ENCODE measurements at regions not wholly inside any gene's neighbourhood (a gene's known extent, or its start where the extent isn't known, plus 50 kb on each side); places are given as distances from the start of the nearest gene placed in this dataset.
"Not testable (repeated sequence)": the region's sequence is repeated elsewhere in the genome, so short reads cannot be mapped to it uniquely, and the experiment has no call there.

DNA sequence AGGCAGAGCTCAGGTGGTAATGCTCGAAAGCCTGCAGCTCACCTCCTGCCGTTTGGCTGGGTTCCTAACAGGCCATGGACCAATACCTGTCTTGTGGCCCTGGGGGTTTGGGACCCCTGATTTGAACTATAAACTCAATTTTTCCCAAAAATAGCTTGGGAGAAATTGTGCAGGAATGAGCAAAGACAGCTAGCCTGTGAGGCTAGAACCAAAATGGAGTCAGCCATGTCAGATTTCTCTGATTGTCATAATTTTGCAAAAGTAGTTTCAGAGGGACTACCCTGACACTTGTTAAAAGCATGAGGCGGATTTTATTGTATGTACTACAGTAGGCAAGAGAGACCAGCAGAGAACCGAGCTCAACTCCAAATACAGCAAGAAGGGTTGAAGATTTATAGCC lies 91.8 kb downstream of the PPIAL4G start:
- H3K9me3 ChIP-seq (ENCODE audit: control extremely low read depth in 1 of 5, control insufficient read depth in 4 of 5, insufficient read depth in 2 of 5, low read depth in 1 of 5, low read length in 4 of 5); POLR2A ChIA-PET; H3K27me3 ChIP-seq (replicated peaks in 2 of 5; ENCODE audit: control insufficient read depth in 4 of 5, insufficient read depth in 5 of 5, low read length in 4 of 5); CTCF ChIA-PET; H3K4me3 ChIP-seq (ENCODE audit: control insufficient read depth in 1 of 7, extremely low read depth in 1 of 7, insufficient read depth in 4 of 7, low read depth in 2 of 7, low read length in 6 of 7); DNase-seq; H3K36me3 ChIP-seq (ENCODE audit: control insufficient read depth in 4 of 4, insufficient read depth in 4 of 4, low read length in 3 of 4); H3K27ac ChIP-seq (ENCODE audit: insufficient read depth in 1 of 2, low read depth in 1 of 2, low read length in 2 of 2, poor library complexity in 1 of 2, severe bottlenecking in 2 of 2): not testable (repeated sequence)
- H3K4me1 ChIP-seq (ENCODE audit: control extremely low read depth in 1 of 4, control insufficient read depth in 4 of 4, insufficient read depth in 4 of 4, low read length in 3 of 4), result peaks cover 0 to 12% (median 3%) of the 10 kb centered on the region in 4 experiments
- WGBS (ENCODE audit: insufficient coverage), result 85% methylated on average over 4 of the region's 4 CpGs

DNA sequence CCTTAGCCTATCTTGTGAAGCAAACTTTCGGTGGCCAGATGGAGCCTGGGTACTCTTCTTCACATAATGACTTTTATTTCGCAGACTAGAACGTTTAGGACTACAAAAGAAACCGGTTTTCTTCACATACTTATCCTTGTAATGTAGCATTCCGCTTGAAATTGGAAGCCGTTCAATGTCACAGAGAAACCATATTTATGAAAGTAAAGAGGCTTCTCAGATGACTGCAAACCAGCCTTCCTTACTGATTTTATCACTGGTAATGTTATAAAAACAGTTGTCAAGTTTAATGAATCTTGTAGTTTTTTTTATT lies 94.1 kb downstream of the PPIAL4G start:
- DNase-seq, result no peak
- H3K4me3 ChIP-seq (ENCODE audit: control insufficient read depth in 1 of 7, extremely low read depth in 1 of 7, insufficient read depth in 4 of 7, low read depth in 2 of 7, low read length in 6 of 7), result peak overlapping the region in 5 of 7 experiments; percentile 32 to 81 (median 69)
- H3K27me3 ChIP-seq (replicated peaks in 2 of 5; ENCODE audit: control insufficient read depth in 4 of 5, insufficient read depth in 5 of 5, low read length in 4 of 5), result no peaks in the 10 kb centered on the region
- ChIA-PET CTCF (interaction anchor here (1.0 to 1.4 kb wide), 2 partner anchors 15 to 17 kb away, joined by 4 to 5 read pairs; no protein-coding TSS in a partner anchor), POLR2A (interaction anchor here (1.3 to 1.7 kb wide), 2 partner anchors 14 to 134 kb away, joined by 3 to 8 read pairs; no protein-coding TSS in a partner anchor)
- no peaks in the 10 kb centered on the region for H3K9me3 ChIP-seq (ENCODE audit: control extremely low read depth in 1 of 5, control insufficient read depth in 4 of 5, insufficient read depth in 2 of 5, low read depth in 1 of 5, low read length in 4 of 5)
- no peaks in the 10 kb centered on the region for H3K36me3 ChIP-seq (ENCODE audit: control insufficient read depth in 4 of 4, insufficient read depth in 4 of 4, low read length in 3 of 4)
- WGBS (ENCODE audit: insufficient coverage), result 60% methylated on average over 1 of the region's 6 CpGs
- H3K4me1 ChIP-seq (ENCODE audit: control extremely low read depth in 1 of 4, control insufficient read depth in 4 of 4, insufficient read depth in 4 of 4, low read length in 3 of 4), result peaks cover 4 to 15% (median 10%) of the 10 kb centered on the region in 4 experiments
- peak overlapping the region; percentile 77 to 89 for H3K27ac ChIP-seq (ENCODE audit: insufficient read depth in 1 of 2, low read depth in 1 of 2, low read length in 2 of 2, poor library complexity in 1 of 2, severe bottlenecking in 2 of 2)

DNA sequence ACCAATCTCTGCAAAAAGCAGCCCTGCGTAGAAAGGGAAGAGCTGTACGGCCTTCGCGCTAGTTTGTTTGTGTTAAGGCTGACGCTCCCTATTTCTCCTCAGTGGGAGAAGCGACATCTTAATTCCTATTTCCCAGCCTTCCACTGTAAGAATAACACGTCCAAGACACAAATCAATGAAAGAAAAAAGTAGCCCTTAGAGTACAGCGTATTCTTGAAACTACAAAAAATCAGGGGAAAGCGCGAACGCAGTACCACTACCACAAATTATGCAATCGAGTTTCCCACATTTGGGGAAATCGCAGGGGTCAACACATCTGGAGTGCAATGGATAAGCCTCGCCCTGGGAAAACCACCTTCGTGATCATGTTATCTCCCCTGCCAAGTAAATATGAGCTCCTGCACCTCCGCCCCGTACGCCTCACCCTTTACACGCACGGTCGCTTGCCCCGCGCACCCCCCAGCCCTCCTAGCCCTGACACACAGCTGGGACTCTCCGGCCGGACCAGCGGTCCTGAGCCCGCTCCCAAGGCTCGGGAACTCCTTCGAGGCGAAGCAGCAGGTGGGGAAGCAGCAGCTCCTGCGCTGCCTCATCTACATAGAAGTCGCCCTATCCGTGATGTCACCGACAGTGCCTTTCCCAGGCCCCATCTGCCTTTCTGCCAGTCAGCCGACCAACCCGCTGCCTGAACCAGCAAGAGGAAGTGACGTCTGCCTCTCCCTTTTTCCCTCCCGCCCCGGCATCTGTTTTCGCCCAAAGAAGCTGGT lies 94.7 kb downstream of the PPIAL4G start:
- Histone ChIP-seq H3K27ac (ENCODE audit: insufficient read depth in 1 of 2, low read depth in 1 of 2, low read length in 2 of 2, poor library complexity in 1 of 2, severe bottlenecking in 2 of 2) (peak overlapping the region; percentile 77 to 89), H3K4me1 (ENCODE audit: control extremely low read depth in 1 of 4, control insufficient read depth in 4 of 4, insufficient read depth in 4 of 4, low read length in 3 of 4) (peaks cover 4 to 21% (median 14%) of the 10 kb centered on the region in 4 experiments), H3K9me3 (ENCODE audit: control extremely low read depth in 1 of 5, control insufficient read depth in 4 of 5, insufficient read depth in 2 of 5, low read depth in 1 of 5, low read length in 4 of 5) (no peaks in the 10 kb centered on the region), H3K36me3 (ENCODE audit: control insufficient read depth in 4 of 4, insufficient read depth in 4 of 4, low read length in 3 of 4) (no peaks in the 10 kb centered on the region), H3K4me3 (ENCODE audit: control insufficient read depth in 1 of 7, extremely low read depth in 1 of 7, insufficient read depth in 4 of 7, low read depth in 2 of 7, low read length in 6 of 7) (peak overlapping the region; percentile 27 to 81 (median 65)), H3K27me3 (replicated peaks in 2 of 5; ENCODE audit: control insufficient read depth in 4 of 5, insufficient read depth in 5 of 5, low read length in 4 of 5) (no peaks in the 10 kb centered on the region)
- POLR2A ChIA-PET, result interaction anchor here (1.3 to 1.7 kb wide), 2 partner anchors 14 to 135 kb away, joined by 3 to 8 read pairs; no protein-coding TSS in a partner anchor
- peak; percentile 90 to 95 (median 92) for DNase-seq
- 3% methylated on average over 33 of the region's 40 CpGs for WGBS (ENCODE audit: insufficient coverage)
- CTCF ChIA-PET, result interaction anchor here (1.0 to 1.4 kb wide), 2 partner anchors 14 to 16 kb away, joined by 4 to 5 read pairs; no protein-coding TSS in a partner anchor

DNA sequence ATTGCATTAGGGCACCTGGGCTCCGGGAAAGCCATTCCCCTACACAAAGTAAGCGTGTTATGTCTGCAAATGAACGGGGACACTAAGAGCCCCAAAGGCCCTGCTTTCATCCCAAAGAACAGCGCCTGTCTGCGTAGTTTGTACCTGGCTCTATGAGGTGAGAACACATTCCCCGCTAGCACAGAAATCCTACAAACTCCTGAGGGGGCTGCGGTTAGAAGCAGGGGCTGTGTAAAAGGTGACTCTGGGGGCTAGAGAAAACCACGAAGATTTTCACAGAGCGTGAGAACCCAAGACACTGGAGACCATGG lies 95.2 kb downstream of the PPIAL4G start:
- POLR2A ChIA-PET, result interaction anchor here (1.3 to 1.7 kb wide), 2 partner anchors 15 to 135 kb away, joined by 3 to 8 read pairs; no protein-coding TSS in a partner anchor
- CTCF ChIA-PET, result interaction anchor here (1.4 kb wide), 1 partner anchor 16 kb away, joined by 4 read pairs; no protein-coding TSS in a partner anchor
- not testable (repeated sequence) for H3K9me3 ChIP-seq (ENCODE audit: control extremely low read depth in 1 of 5, control insufficient read depth in 4 of 5, insufficient read depth in 2 of 5, low read depth in 1 of 5, low read length in 4 of 5); H3K36me3 ChIP-seq (ENCODE audit: control insufficient read depth in 4 of 4, insufficient read depth in 4 of 4, low read length in 3 of 4); DNase-seq; H3K27me3 ChIP-seq (replicated peaks in 2 of 5; ENCODE audit: control insufficient read depth in 4 of 5, insufficient read depth in 5 of 5, low read length in 4 of 5)
- Histone ChIP-seq H3K4me3 (ENCODE audit: control insufficient read depth in 1 of 7, extremely low read depth in 1 of 7, insufficient read depth in 4 of 7, low read depth in 2 of 7, low read length in 6 of 7) (peak overlapping the region in 3 of 7 experiments; percentile 46 to 81 (median 69)), H3K27ac (ENCODE audit: insufficient read depth in 1 of 2, low read depth in 1 of 2, low read length in 2 of 2, poor library complexity in 1 of 2, severe bottlenecking in 2 of 2) (peak overlapping the region in 1 of 2 experiments; percentile 89), H3K4me1 (ENCODE audit: control extremely low read depth in 1 of 4, control insufficient read depth in 4 of 4, insufficient read depth in 4 of 4, low read length in 3 of 4) (peaks cover 4 to 26% (median 18%) of the 10 kb centered on the region in 4 experiments)
- 79% methylated on average over 7 of the region's 9 CpGs for WGBS (ENCODE audit: insufficient coverage)

DNA sequence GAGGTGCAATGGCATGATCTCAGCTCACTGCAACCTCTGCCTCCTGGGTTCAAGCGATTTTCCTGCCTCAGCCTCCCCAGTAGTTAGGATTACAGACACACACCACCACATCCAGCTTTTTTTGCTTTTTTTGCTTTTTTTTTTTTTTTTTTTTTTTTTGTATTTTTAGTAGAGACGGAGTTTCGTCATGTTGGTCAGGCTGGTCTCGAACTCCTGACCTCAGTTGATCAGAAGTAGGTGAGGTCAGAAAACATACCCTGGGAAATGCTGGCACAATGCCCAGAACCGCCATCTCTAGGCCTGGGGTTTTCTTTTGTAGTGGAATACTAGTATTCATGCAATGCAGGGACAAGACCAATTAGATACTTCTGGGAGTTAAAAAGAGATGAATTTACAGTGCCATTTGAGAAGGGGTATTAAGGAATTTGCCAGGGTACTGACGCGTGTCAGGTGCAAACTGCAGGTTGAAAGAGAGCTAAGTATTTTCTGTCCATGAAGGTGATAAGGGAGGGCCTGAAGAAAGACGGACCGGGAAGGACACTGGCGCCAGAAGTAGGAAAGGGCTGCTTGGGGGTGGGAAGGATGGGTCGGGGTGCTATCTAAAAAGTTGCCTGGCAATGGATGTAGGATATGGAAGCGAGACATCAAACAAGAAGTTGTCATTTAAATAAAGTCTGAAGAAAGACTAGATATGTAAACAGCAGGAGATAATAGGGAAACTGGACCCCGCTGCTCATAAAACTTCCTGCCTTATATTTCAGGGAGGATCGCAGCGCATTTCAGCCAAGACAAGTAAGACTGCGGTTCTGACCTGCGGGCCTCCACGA lies 95.8 kb downstream of the PPIAL4G start:
- H3K27me3 ChIP-seq (replicated peaks in 2 of 5; ENCODE audit: control insufficient read depth in 4 of 5, insufficient read depth in 5 of 5, low read length in 4 of 5); H3K9me3 ChIP-seq (ENCODE audit: control extremely low read depth in 1 of 5, control insufficient read depth in 4 of 5, insufficient read depth in 2 of 5, low read depth in 1 of 5, low read length in 4 of 5); H3K27ac ChIP-seq (ENCODE audit: insufficient read depth in 1 of 2, low read depth in 1 of 2, low read length in 2 of 2, poor library complexity in 1 of 2, severe bottlenecking in 2 of 2); H3K36me3 ChIP-seq (ENCODE audit: control insufficient read depth in 4 of 4, insufficient read depth in 4 of 4, low read length in 3 of 4); H3K4me3 ChIP-seq (ENCODE audit: control insufficient read depth in 1 of 7, extremely low read depth in 1 of 7, insufficient read depth in 4 of 7, low read depth in 2 of 7, low read length in 6 of 7); DNase-seq; CTCF ChIA-PET: not testable (repeated sequence)
- H3K4me1 ChIP-seq (ENCODE audit: control extremely low read depth in 1 of 4, control insufficient read depth in 4 of 4, insufficient read depth in 4 of 4, low read length in 3 of 4), result peaks cover 4 to 32% (median 21%) of the 10 kb centered on the region in 4 experiments
- POLR2A ChIA-PET, result interaction anchor here (1.7 kb wide), 1 partner anchor 136 kb away, joined by 8 read pairs; no protein-coding TSS in a partner anchor
- 96% methylated on average over 13 of the region's 18 CpGs for WGBS (ENCODE audit: insufficient coverage)

DNA sequence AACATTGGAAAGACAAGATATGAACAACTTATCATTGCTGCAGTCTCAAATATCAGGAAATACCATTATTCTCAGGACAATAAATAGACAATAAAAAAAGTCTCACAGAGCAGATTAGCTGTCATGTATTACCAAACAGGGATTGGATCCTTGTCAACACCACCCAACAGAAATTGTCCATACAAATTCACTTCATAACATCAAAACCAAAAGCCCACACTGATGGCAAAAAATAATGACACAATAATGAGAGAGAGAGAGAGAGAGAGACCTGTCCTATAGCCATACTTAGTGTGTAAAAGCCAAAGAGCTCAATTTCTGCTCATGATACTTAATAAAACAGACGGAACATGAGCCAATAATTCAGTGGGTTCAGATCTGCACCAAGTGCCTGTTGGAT lies 96.5 kb downstream of the PPIAL4G start:
- H3K36me3 ChIP-seq (ENCODE audit: control insufficient read depth in 4 of 4, insufficient read depth in 4 of 4, low read length in 3 of 4), result no peaks in the 10 kb centered on the region
- H3K27ac ChIP-seq (ENCODE audit: insufficient read depth in 1 of 2, low read depth in 1 of 2, low read length in 2 of 2, poor library complexity in 1 of 2, severe bottlenecking in 2 of 2), result no peak overlapping the region
- peaks cover 4 to 32% (median 21%) of the 10 kb centered on the region in 4 experiments for H3K4me1 ChIP-seq (ENCODE audit: control extremely low read depth in 1 of 4, control insufficient read depth in 4 of 4, insufficient read depth in 4 of 4, low read length in 3 of 4)
- no peak for DNase-seq
- H3K9me3 ChIP-seq (ENCODE audit: control extremely low read depth in 1 of 5, control insufficient read depth in 4 of 5, insufficient read depth in 2 of 5, low read depth in 1 of 5, low read length in 4 of 5), result no peaks in the 10 kb centered on the region
- H3K27me3 ChIP-seq (replicated peaks in 2 of 5; ENCODE audit: control insufficient read depth in 4 of 5, insufficient read depth in 5 of 5, low read length in 4 of 5), result no peaks in the 10 kb centered on the region
- H3K4me3 ChIP-seq (ENCODE audit: control insufficient read depth in 1 of 7, extremely low read depth in 1 of 7, insufficient read depth in 4 of 7, low read depth in 2 of 7, low read length in 6 of 7), result no peak overlapping the region
- WGBS (ENCODE audit: insufficient coverage), result 100% methylated on average over 1 of the region's 1 CpG
- CTCF ChIA-PET, result interaction anchor here (1.9 kb wide), 1 partner anchor 11 kb away, joined by 4 read pairs; no protein-coding TSS in a partner anchor
- POLR2A ChIA-PET, result no interaction called here

Measured in common myeloid progenitor, CD34-positive (primary cell).